HL-60 (cell line): ENCODE measurements at regions not wholly inside any gene's neighbourhood (a gene's known extent, or its start where the extent isn't known, plus 50 kb on each side); places are given as distances from the start of the nearest gene placed in this dataset.

Source experiments
- CTCF ChIP-seq: IDR thresholded peaks from one replicate; pipeline ENCODE4 v1.5.1; 2011; ENCODE audit warnings: low read length, control low read depth, inconsistent platforms; ENCODE audit not compliant: insufficient read depth
- TF ChIP-seq, protein P1 (sequence below): IDR thresholded peaks from 2 replicates; pipeline ENCODE4 v1.6.1; 2012; ENCODE audit warnings: low read depth; ENCODE audit not compliant: insufficient replicate concordance

- no peak for TF ChIP-seq CTCF
- TF ChIP-seq, protein P1, sequence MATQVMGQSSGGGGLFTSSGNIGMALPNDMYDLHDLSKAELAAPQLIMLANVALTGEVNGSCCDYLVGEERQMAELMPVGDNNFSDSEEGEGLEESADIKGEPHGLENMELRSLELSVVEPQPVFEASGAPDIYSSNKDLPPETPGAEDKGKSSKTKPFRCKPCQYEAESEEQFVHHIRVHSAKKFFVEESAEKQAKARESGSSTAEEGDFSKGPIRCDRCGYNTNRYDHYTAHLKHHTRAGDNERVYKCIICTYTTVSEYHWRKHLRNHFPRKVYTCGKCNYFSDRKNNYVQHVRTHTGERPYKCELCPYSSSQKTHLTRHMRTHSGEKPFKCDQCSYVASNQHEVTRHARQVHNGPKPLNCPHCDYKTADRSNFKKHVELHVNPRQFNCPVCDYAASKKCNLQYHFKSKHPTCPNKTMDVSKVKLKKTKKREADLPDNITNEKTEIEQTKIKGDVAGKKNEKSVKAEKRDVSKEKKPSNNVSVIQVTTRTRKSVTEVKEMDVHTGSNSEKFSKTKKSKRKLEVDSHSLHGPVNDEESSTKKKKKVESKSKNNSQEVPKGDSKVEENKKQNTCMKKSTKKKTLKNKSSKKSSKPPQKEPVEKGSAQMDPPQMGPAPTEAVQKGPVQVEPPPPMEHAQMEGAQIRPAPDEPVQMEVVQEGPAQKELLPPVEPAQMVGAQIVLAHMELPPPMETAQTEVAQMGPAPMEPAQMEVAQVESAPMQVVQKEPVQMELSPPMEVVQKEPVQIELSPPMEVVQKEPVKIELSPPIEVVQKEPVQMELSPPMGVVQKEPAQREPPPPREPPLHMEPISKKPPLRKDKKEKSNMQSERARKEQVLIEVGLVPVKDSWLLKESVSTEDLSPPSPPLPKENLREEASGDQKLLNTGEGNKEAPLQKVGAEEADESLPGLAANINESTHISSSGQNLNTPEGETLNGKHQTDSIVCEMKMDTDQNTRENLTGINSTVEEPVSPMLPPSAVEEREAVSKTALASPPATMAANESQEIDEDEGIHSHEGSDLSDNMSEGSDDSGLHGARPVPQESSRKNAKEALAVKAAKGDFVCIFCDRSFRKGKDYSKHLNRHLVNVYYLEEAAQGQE = no peak
Observed at GRCh38 chr2:37792366-37792765, 120.9 kb upstream of the CDC42EP3 start.
